ENCODE measurements at regions not wholly inside any gene's neighbourhood (a gene's known extent, or its start where the extent isn't known, plus 50 kb on each side); places are given as distances from the start of the nearest gene placed in this dataset.
A peak's percentile ranks its signal among the peaks of the same experiment; 100 is the strongest.
"Not testable (repeated sequence)": the region's sequence is repeated elsewhere in the genome, so short reads cannot be mapped to it uniquely, and the experiment has no call there.

- not testable (repeated sequence) for DNase-seq (ENCODE audit: low read depth, low spot score); H3K27ac ChIP-seq
Measured at GRCh38 chr6:127406722-127407121, 52.5 kb downstream of the KIAA0408 start.

- no peak for DNase-seq (ENCODE audit: low read depth, low spot score)
- no peak overlapping the region for H3K27ac ChIP-seq
Measured at GRCh38 chr6:127406122-127406521, 53.1 kb downstream of the KIAA0408 start.

GRCh38 chr6:127404594-127405178 lies 54.5 kb downstream of the KIAA0408 start:
- H3K27ac ChIP-seq = peak overlapping the region; percentile 32
- no peak for DNase-seq (ENCODE audit: low read depth, low spot score)

GRCh38 chr6:127404133-127404532 lies 55.1 kb downstream of the KIAA0408 start:
- peak overlapping the region; percentile 32 for H3K27ac ChIP-seq
- no peak for DNase-seq (ENCODE audit: low read depth, low spot score)

GRCh38 chr6:127403636-127404035 lies 55.6 kb downstream of the KIAA0408 start:
- DNase-seq (ENCODE audit: low read depth, low spot score) = no peak
- H3K27ac ChIP-seq = peak overlapping the region; percentile 32

- DNase-seq (ENCODE audit: low read depth, low spot score) = no peak
- no peak overlapping the region for H3K27ac ChIP-seq
Measured at GRCh38 chr6:127402890-127403617, 56.1 kb downstream of the KIAA0408 start.

GRCh38 chr6:127397729-127398630 lies 54.6 kb upstream of the ECHDC1 start:
- DNase-seq (ENCODE audit: low read depth, low spot score) = no peak
- no peak overlapping the region for H3K27ac ChIP-seq

- peak; percentile 72 for DNase-seq (ENCODE audit: low read depth, low spot score)
- not testable (repeated sequence) for H3K27ac ChIP-seq
Measured at GRCh38 chr6:127397171-127397597, 53.8 kb upstream of the ECHDC1 start.
